Body of pancreas (tissue), 4 donors: ENCODE measurements at regions not wholly inside any gene's neighbourhood (a gene's known extent, or its start where the extent isn't known, plus 50 kb on each side); places are given as distances from the start of the nearest gene placed in this dataset.

Experiments used
- POLR2A ChIP-seq, 3 donors: fragments of 450-650 bp; IDR thresholded peaks; one replicate each; pipeline ENCODE4 v1.6.1; 2016; ENCODE audit warnings: antibody characterized with exemption in 3 of 3, mild to moderate bottlenecking in 2 of 3
- TF ChIP-seq, protein P1 (sequence below), 7 experiments: fragments of 450-650 bp in 4 of 7; fragments of 200-600 bp in 3 of 7; sonication (generic) in 3 of 7; IDR thresholded peaks; one replicate each; pipeline ENCODE4 v1.5.1; 2016 to 2019; ENCODE audit warnings: antibody characterized with exemption in 7 of 7

DNA sequence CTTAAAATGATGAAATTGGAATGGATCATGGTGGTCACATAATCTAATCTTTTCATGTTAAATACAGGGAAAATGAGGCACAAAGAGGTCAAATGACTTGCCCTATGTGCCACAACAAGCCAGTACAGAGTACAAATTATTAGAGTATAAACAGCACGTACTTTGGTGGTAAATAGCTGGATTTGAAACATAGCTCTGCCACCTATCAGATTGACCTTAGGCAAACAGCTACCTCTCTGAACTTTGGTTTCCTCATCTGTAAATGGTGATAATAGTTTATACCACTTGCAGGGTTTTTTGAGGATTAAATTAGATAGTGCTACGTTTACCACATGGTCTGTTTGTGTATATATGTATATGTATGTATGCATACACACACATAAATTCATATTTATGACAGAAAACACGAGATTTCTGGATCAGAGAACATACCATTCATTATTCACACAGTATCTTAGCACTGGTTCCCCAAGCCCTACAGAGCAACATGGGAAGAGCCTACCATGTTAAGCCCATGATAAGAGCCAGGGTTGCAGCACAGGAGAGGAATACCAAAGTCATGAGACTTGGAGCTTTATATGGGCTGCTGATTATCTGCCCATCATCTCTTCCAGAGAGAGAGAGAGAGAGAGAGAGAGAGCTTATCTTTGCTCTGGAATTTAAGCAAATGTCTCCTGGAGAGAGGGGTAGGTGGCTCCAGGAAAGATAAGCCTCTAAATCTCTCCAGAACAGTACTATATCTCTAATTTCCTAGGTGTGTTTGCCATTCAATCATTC, 73.5 kb downstream of the MDH1 start:
- TF ChIP-seq, protein P1, sequence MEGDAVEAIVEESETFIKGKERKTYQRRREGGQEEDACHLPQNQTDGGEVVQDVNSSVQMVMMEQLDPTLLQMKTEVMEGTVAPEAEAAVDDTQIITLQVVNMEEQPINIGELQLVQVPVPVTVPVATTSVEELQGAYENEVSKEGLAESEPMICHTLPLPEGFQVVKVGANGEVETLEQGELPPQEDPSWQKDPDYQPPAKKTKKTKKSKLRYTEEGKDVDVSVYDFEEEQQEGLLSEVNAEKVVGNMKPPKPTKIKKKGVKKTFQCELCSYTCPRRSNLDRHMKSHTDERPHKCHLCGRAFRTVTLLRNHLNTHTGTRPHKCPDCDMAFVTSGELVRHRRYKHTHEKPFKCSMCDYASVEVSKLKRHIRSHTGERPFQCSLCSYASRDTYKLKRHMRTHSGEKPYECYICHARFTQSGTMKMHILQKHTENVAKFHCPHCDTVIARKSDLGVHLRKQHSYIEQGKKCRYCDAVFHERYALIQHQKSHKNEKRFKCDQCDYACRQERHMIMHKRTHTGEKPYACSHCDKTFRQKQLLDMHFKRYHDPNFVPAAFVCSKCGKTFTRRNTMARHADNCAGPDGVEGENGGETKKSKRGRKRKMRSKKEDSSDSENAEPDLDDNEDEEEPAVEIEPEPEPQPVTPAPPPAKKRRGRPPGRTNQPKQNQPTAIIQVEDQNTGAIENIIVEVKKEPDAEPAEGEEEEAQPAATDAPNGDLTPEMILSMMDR (IDR thresholded peaks at IDR 0.05), result no peak
- TF ChIP-seq POLR2A (IDR thresholded peaks at IDR 0.05), result no peak
